ENCODE measurements at regions not wholly inside any gene's neighbourhood (a gene's known extent, or its start where the extent isn't known, plus 50 kb on each side); places are given as distances from the start of the nearest gene placed in this dataset.
"Not testable (repeated sequence)": the region's sequence is repeated elsewhere in the genome, so short reads cannot be mapped to it uniquely, and the experiment has no call there.

DNA sequence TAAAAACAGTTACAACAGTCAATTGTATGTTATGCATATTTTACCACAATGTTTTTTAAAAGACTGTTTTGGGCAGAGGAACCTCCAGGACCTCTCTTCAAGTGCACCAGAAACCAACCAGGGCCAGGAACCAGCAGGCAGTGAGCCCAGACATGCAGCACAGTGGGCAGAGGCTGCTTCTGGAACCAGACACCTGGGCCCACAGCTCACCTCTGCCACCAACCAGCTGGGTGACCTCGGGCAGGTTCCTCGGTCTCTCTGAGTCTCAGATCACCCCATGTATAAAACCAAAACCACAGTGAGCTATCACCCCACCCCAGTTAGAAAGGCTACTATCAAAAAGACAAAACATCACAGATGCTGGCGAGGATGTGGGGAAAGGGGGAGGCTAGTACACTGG lies 161.0 kb downstream of the C16orf95 start:
- Histone ChIP-seq H3K4me1 (ENCODE audit: control insufficient read depth, insufficient read depth, low read length) (no peaks in the 10 kb centered on the region), H3K27me3 (ENCODE audit: control insufficient read depth, insufficient read depth, low read length) (peaks cover 56% of the 10 kb centered on the region), H3K9me3 (replicated peaks; ENCODE audit: low read length) (no peaks in the 10 kb centered on the region), H3K36me3 (ENCODE audit: insufficient read depth, low read length) (no peaks in the 10 kb centered on the region), H3K4me2 (ENCODE audit: low read length) (no peak overlapping the region), H3K9ac (ENCODE audit: low read depth, low read length) (no peak overlapping the region), H3K4me3 (ENCODE audit: low read length) (no peak overlapping the region)

DNA sequence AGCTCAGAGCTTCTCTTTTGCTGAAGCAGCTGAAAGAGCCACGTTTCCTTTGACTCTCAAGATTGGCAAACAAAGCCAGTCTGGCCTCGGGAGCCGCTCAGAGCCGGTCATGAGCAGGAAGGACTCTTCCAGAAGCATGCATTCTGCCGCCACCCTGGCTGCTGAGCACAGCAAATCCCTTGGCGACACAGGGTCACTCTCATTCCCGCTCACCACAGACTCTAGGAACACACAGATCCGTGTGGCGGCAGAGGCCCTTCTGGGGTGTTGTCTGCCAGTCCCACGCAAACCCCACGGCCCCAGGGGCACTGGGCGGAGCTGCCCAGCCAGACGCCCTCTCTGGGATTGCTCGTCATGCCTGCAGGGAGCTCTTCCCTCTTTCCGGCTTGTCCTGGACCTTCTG lies 157.0 kb downstream of the C16orf95 start:
- H3K9ac ChIP-seq (ENCODE audit: low read depth, low read length): no peak overlapping the region
- no peaks in the 10 kb centered on the region for H3K4me1 ChIP-seq (ENCODE audit: control insufficient read depth, insufficient read depth, low read length)
- H3K36me3 ChIP-seq (ENCODE audit: insufficient read depth, low read length): no peaks in the 10 kb centered on the region
- H3K9me3 ChIP-seq (replicated peaks; ENCODE audit: low read length): no peaks in the 10 kb centered on the region
- no peak overlapping the region for H3K4me3 ChIP-seq (ENCODE audit: low read length)
- H3K4me2 ChIP-seq (ENCODE audit: low read length): peak overlapping the region; percentile 28
- H3K27me3 ChIP-seq (ENCODE audit: control insufficient read depth, insufficient read depth, low read length): peaks cover 59% of the 10 kb centered on the region

DNA sequence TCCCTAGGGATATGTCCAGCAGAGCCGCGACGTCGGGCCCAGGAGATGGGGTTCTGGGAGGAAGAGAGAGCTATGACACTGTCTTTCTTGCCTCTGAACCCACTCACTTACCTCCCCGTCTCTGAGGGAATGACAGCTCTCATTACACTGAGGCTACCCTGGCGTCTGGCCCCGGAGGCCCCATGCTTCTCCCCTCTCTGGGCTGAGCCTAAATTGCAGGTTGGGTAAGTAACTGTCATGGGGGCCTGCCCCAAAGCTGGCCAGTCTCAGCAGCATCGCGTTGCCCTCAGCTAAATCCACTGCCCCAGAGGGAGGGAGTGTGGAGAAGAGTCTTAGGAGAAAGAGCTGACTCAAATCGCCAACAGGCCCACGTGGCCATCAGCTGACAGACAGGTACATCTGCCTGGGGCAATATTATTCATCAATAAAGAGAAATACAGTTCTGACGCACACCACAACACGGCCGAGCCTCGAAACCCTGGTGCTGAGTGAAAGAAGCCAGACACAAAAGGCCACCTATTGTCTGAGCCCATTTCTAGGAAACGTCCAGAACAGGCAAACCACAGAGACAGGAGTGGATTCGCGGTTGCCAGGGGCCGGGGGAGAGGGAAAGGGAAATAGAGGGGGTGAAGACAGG lies 156.4 kb downstream of the C16orf95 start:
- Histone ChIP-seq H3K4me3 (ENCODE audit: low read length) (no peak overlapping the region), H3K9me3 (replicated peaks; ENCODE audit: low read length) (no peaks in the 10 kb centered on the region), H3K36me3 (ENCODE audit: insufficient read depth, low read length) (no peaks in the 10 kb centered on the region), H3K27me3 (ENCODE audit: control insufficient read depth, insufficient read depth, low read length) (peaks cover 65% of the 10 kb centered on the region), H3K4me1 (ENCODE audit: control insufficient read depth, insufficient read depth, low read length) (no peaks in the 10 kb centered on the region), H3K4me2 (ENCODE audit: low read length) (no peak overlapping the region), H3K9ac (ENCODE audit: low read depth, low read length) (no peak overlapping the region)

DNA sequence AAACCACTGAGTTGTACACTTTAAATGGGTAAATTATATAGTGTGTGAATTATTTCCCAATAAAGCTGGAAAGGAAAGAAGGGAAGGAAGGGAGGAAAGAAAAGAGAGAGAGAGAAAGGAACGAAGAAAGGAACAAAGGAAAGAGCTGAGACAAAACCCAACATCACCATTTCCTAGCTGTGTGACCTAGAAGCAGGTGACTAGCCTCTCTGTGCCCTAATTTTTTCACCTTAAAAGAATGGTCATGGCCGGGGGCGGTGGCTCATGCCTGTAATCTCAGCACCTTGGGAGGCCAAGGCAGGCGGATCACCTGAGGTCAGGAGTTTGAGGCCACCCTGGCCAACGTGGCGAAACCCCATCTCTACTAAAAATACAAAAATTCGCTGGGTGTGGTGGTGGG lies 155.8 kb downstream of the C16orf95 start:
- H3K9me3 ChIP-seq (replicated peaks; ENCODE audit: low read length); H3K4me3 ChIP-seq (ENCODE audit: low read length); H3K9ac ChIP-seq (ENCODE audit: low read depth, low read length); H3K4me2 ChIP-seq (ENCODE audit: low read length); H3K4me1 ChIP-seq (ENCODE audit: control insufficient read depth, insufficient read depth, low read length); H3K36me3 ChIP-seq (ENCODE audit: insufficient read depth, low read length): not testable (repeated sequence)
- H3K27me3 ChIP-seq (ENCODE audit: control insufficient read depth, insufficient read depth, low read length): peaks cover 70% of the 10 kb centered on the region

DNA sequence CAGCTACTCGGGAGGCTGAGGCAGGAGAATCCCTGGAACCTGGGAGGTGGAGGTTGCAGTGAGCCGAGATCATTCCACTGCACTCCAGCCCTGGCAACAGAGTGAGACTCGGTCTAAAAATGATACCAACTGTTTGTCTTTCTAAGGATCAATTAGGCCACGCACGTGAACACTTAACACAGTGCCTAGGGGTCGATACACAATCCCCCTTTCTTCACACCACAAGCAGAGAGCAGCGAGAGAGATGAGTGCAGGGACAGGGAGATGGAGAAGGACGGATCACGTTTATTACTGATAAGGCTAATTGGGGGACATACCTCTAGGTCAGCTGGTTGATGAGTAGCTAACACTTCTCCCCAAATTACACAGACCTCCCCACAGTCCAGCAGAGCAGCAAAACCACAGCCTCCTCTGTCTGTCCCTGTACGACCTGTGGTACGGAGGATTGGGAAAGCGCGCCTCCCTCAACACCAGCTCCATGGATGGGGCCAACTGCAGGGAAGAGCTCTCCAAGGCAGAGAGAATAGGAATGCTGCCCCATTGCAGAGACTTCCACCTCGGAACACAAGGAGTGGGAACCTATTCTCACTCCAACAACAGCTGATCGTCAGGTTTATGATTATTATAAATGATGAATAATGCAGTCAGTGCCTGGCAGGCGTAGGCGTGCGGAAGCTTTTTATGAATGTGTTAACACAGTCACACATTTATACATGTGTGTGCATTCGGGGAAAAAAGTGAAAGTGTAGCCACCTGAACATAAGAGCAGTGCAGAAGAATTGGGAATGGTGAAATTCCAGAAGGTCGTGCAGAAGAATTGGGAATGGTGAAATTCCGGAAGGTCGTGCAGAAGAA lies 155.1 kb downstream of the C16orf95 start:
- H3K9ac ChIP-seq (ENCODE audit: low read depth, low read length): no peak overlapping the region
- no peak overlapping the region for H3K4me3 ChIP-seq (ENCODE audit: low read length)
- no peaks in the 10 kb centered on the region for H3K4me1 ChIP-seq (ENCODE audit: control insufficient read depth, insufficient read depth, low read length)
- H3K4me2 ChIP-seq (ENCODE audit: low read length): no peak overlapping the region
- H3K27me3 ChIP-seq (ENCODE audit: control insufficient read depth, insufficient read depth, low read length): peaks cover 73% of the 10 kb centered on the region
- peaks cover under 1% of the 10 kb centered on the region for H3K9me3 ChIP-seq (replicated peaks; ENCODE audit: low read length)
- H3K36me3 ChIP-seq (ENCODE audit: insufficient read depth, low read length): no peaks in the 10 kb centered on the region

DNA sequence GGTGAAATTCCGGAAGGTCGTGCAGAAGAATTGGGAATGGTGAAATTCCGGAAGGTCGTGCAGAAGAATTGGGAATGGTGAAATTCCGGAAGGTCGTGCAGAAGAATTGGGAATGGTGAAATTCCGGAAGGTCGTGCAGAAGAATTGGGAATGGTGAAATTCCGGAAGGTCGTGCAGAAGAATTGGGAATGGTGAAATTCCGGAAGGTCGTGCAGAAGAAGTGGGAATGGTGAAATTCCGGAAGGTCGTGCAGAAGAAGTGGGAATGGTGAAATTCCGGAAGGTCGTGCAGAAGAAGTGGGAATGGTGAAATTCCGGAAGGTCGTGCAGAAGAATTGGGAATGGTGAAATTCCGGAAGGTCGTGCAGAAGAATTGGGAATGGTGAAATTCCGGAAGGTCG lies 154.4 kb downstream of the C16orf95 start:
- not testable (repeated sequence) for H3K36me3 ChIP-seq (ENCODE audit: insufficient read depth, low read length); H3K4me3 ChIP-seq (ENCODE audit: low read length); H3K9ac ChIP-seq (ENCODE audit: low read depth, low read length); H3K4me1 ChIP-seq (ENCODE audit: control insufficient read depth, insufficient read depth, low read length); H3K9me3 ChIP-seq (replicated peaks; ENCODE audit: low read length); H3K4me2 ChIP-seq (ENCODE audit: low read length)
- peaks cover 75% of the 10 kb centered on the region for H3K27me3 ChIP-seq (ENCODE audit: control insufficient read depth, insufficient read depth, low read length)

DNA sequence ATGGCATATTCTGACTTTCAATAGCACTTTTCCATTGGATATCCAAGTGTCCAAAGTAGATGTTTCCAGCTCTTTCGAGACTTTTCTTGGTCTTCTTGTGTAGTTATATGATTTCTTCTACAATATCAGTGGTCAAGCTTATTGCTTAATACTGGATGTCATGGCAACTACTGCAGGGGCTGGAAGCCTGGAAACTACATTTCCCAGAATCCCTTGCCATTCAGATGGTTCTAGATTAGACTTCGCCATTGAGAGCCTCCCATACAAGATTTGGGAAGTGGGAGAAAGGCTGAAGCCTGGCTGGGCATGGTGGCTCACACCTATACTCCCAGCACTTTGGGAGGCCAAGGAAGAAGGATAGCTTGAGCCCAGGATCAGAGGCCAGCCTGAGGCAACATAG lies 153.6 kb downstream of the C16orf95 start:
- Histone ChIP-seq H3K4me1 (ENCODE audit: control insufficient read depth, insufficient read depth, low read length) (no peaks in the 10 kb centered on the region), H3K9ac (ENCODE audit: low read depth, low read length) (no peak overlapping the region), H3K27me3 (ENCODE audit: control insufficient read depth, insufficient read depth, low read length) (peaks cover 68% of the 10 kb centered on the region), H3K36me3 (ENCODE audit: insufficient read depth, low read length) (no peaks in the 10 kb centered on the region), H3K9me3 (replicated peaks; ENCODE audit: low read length) (peaks cover 6% of the 10 kb centered on the region), H3K4me2 (ENCODE audit: low read length) (no peak overlapping the region), H3K4me3 (ENCODE audit: low read length) (no peak overlapping the region)

DNA sequence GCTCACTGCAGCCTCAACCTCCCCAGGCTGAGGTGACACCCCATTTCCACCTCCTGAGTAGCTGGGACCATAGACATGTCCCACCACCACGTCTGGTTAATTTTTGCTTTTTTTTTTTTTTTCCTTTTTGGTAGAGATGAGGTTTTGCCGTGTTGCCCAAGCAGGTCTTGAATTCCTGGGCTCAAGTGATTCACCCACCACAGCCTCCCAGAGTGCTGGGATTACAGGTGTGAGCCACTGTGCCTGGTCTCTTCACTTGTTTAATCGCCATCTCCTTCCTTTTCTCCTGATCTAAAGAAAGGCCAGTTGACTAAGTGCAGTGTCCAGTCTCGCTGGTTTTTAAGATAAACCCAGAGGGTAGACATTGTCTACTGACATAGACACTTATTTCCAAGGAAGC lies 152.0 kb downstream of the C16orf95 start:
- Histone ChIP-seq H3K4me3 (ENCODE audit: low read length) (no peak overlapping the region), H3K27me3 (ENCODE audit: control insufficient read depth, insufficient read depth, low read length) (peaks cover 71% of the 10 kb centered on the region), H3K9me3 (replicated peaks; ENCODE audit: low read length) (peaks cover 6% of the 10 kb centered on the region), H3K36me3 (ENCODE audit: insufficient read depth, low read length) (no peaks in the 10 kb centered on the region), H3K9ac (ENCODE audit: low read depth, low read length) (no peak overlapping the region), H3K4me1 (ENCODE audit: control insufficient read depth, insufficient read depth, low read length) (no peaks in the 10 kb centered on the region), H3K4me2 (ENCODE audit: low read length) (no peak overlapping the region)

DNA sequence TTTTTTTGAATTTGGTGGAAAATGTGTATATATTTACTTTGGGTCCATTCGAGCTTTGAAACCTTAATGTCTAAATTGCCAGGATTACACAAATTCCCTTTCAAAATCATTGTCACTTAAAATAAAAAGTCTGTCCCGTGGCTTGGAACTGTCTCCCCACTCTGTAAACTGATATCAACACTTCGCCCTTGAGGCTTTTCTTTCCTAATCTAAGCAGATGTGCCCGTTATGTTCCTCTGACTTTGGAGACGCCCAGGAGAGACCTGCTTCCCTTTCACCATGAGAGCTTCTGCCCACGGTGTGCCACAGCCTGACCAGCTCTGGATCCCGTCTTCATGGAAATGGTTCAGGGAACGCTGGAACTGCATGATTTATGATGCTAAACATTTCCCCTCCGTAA lies 151.3 kb downstream of the C16orf95 start:
- Histone ChIP-seq H3K4me2 (ENCODE audit: low read length) (no peak overlapping the region), H3K9ac (ENCODE audit: low read depth, low read length) (no peak overlapping the region), H3K4me3 (ENCODE audit: low read length) (no peak overlapping the region), H3K9me3 (replicated peaks; ENCODE audit: low read length) (peaks cover 6% of the 10 kb centered on the region), H3K4me1 (ENCODE audit: control insufficient read depth, insufficient read depth, low read length) (no peaks in the 10 kb centered on the region), H3K36me3 (ENCODE audit: insufficient read depth, low read length) (no peaks in the 10 kb centered on the region), H3K27me3 (ENCODE audit: control insufficient read depth, insufficient read depth, low read length) (peaks cover 66% of the 10 kb centered on the region)

DNA sequence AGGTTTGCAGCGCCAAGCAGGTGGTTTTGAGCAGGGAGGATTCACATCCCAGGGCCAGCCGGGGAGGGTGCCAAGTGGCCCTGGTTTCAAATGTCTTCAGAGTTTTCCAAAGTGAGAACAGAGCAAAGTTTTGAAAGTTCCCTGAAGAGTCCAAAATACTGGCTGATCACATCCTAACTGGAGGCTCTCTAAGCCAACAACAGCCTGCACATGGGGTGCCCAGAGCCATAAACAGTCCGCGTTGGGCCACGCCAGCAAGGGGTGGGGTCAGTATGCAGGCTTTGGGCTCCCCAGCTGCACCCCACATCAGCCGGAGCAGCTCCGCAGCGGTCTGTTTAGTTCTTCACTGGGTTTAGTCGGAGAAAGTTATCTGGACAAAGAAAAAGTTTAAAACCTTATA lies 150.9 kb downstream of the C16orf95 start:
- Histone ChIP-seq H3K4me2 (ENCODE audit: low read length) (no peak overlapping the region), H3K9me3 (replicated peaks; ENCODE audit: low read length) (peaks cover 6% of the 10 kb centered on the region), H3K4me1 (ENCODE audit: control insufficient read depth, insufficient read depth, low read length) (no peaks in the 10 kb centered on the region), H3K4me3 (ENCODE audit: low read length) (no peak overlapping the region), H3K36me3 (ENCODE audit: insufficient read depth, low read length) (no peaks in the 10 kb centered on the region), H3K27me3 (ENCODE audit: control insufficient read depth, insufficient read depth, low read length) (peaks cover 62% of the 10 kb centered on the region), H3K9ac (ENCODE audit: low read depth, low read length) (no peak overlapping the region)

DNA sequence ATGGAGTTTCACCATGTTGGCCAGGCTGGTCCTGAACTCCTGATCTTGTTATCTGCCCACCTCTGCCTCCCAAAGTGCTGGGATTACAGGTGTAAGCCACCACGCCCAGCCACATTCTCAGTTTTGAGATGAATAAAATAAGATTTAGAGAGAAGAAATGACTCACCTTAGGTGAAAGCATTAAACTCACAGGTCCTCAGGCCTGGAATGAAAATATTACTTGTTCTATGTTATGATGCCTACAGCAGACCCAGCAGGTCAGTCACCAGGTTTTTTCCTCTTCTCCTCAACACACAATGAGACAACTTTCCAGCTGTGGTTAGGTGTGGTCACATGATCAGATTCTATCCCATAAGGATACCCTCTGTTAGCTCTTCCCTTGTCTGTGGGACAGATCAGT lies 150.3 kb downstream of the C16orf95 start:
- Histone ChIP-seq H3K9ac (ENCODE audit: low read depth, low read length) (no peak overlapping the region), H3K27me3 (ENCODE audit: control insufficient read depth, insufficient read depth, low read length) (peaks cover 58% of the 10 kb centered on the region), H3K4me2 (ENCODE audit: low read length) (no peak overlapping the region), H3K4me3 (ENCODE audit: low read length) (no peak overlapping the region), H3K4me1 (ENCODE audit: control insufficient read depth, insufficient read depth, low read length) (no peaks in the 10 kb centered on the region), H3K9me3 (replicated peaks; ENCODE audit: low read length) (peaks cover 6% of the 10 kb centered on the region), H3K36me3 (ENCODE audit: insufficient read depth, low read length) (no peaks in the 10 kb centered on the region)

DNA sequence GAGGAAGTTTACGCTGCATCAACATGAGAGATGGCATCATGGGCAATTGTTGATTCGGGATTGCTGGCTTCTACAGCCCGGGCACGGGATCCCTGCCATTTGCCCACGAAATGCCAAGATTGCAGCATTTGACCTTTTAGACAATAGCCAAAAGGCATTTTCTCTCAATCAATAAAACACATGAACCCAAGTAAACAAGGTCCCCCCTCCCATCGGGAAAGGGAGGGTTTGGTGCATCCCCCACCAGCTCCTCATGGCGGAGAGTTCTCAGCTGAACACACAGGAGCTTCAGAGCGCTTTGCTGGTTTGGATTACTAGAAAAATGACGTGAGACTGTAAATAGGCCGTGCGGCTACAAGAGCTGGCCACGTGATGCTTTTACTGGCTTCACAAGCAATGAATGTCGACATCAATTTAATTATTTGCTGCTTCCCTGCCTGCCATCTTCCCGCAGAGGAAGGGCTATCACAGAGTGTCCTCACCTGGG lies 147.6 kb downstream of the C16orf95 start:
- H3K27me3 ChIP-seq (ENCODE audit: control insufficient read depth, insufficient read depth, low read length): peaks cover 40% of the 10 kb centered on the region
- H3K4me1 ChIP-seq (ENCODE audit: control insufficient read depth, insufficient read depth, low read length): no peaks in the 10 kb centered on the region
- H3K9me3 ChIP-seq (replicated peaks; ENCODE audit: low read length): peaks cover 6% of the 10 kb centered on the region
- H3K9ac ChIP-seq (ENCODE audit: low read depth, low read length): no peak overlapping the region
- no peaks in the 10 kb centered on the region for H3K36me3 ChIP-seq (ENCODE audit: insufficient read depth, low read length)
- H3K4me2 ChIP-seq (ENCODE audit: low read length): no peak overlapping the region
- H3K4me3 ChIP-seq (ENCODE audit: low read length): no peak overlapping the region
